Endometrial microvascular endothelial cells (primary cell): ENCODE measurements at regions not wholly inside any gene's neighbourhood (a gene's known extent, or its start where the extent isn't known, plus 50 kb on each side); places are given as distances from the start of the nearest gene placed in this dataset.
"Not testable (repeated sequence)": the region's sequence is repeated elsewhere in the genome, so short reads cannot be mapped to it uniquely, and the experiment has no call there.

Experiments used
- in situ Hi-C: cut with HindIII; loops from 2 replicates; pipeline ENCODE4 v1.10.0; 2017; ENCODE audit warnings: low sequenced_read_pairs, low pct_unique_long_range_greater_than_20kb; ENCODE audit errors: inconsistent ontology term

GRCh38 chr6:140500849-140501248 lies 1126.4 kb upstream of the CITED2 start:
- in situ Hi-C loops = no loop called here

- in situ Hi-C loops = no loop called here
These were observed 1125.2 kb upstream of the CITED2 start for GRCh38 chr6:140499607-140500006.

GRCh38 chr6:140494321-140495108 lies 1120.1 kb upstream of the CITED2 start:
- in situ Hi-C loops = no loop called here

GRCh38 chr6:140493470-140493869 lies 1119.0 kb upstream of the CITED2 start:
- in situ Hi-C loops = not testable (repeated sequence)

- in situ Hi-C loops = no loop called here
These were observed 1115.6 kb upstream of the CITED2 start for GRCh38 chr6:140490081-140490480.

GRCh38 chr6:140487586-140487985 lies 1113.1 kb upstream of the CITED2 start:
- in situ Hi-C loops = no loop called here

GRCh38 chr6:140486450-140487361 lies 1112.3 kb upstream of the CITED2 start:
- in situ Hi-C loops = no loop called here

GRCh38 chr6:140485740-140486449 lies 1111.4 kb upstream of the CITED2 start:
- in situ Hi-C loops = no loop called here

- in situ Hi-C loops = no loop called here
These were observed 1106.4 kb upstream of the CITED2 start for GRCh38 chr6:140480852-140481251.

GRCh38 chr6:140478631-140479030 lies 1104.2 kb upstream of the CITED2 start:
- in situ Hi-C loops = no loop called here

- in situ Hi-C loops = no loop called here
These were observed 1100.6 kb upstream of the CITED2 start for GRCh38 chr6:140475086-140475485.

- in situ Hi-C loops = no loop called here
These were observed 1090.3 kb upstream of the CITED2 start for GRCh38 chr6:140464720-140465119.

GRCh38 chr6:140463312-140463710 lies 1088.9 kb upstream of the CITED2 start:
- in situ Hi-C loops = no loop called here

- in situ Hi-C loops = no loop called here
These were observed 1088.2 kb upstream of the CITED2 start for GRCh38 chr6:140462453-140463311.

GRCh38 chr6:140462076-140462452 lies 1087.6 kb upstream of the CITED2 start:
- in situ Hi-C loops = no loop called here

GRCh38 chr6:140460267-140460666 lies 1085.8 kb upstream of the CITED2 start:
- in situ Hi-C loops = no loop called here

- in situ Hi-C loops = no loop called here
These were observed 1084.8 kb upstream of the CITED2 start for GRCh38 chr6:140459209-140459608.

GRCh38 chr6:140446241-140446640 lies 1071.8 kb upstream of the CITED2 start:
- in situ Hi-C loops = no loop called here
